IMR-90 (cell line): ENCODE measurements at regions not wholly inside any gene's neighbourhood (a gene's known extent, or its start where the extent isn't known, plus 50 kb on each side); places are given as distances from the start of the nearest gene placed in this dataset.

Experiments used
- ATAC-seq: fragments of 200-7000 bp; cut with Tn5 transposase; 2 replicates; pipeline ENCODE4 v1.9.1; 2020; ENCODE audit warnings: low read depth, mild to moderate bottlenecking, moderate library complexity
- BruUV-seq: library from RNA; stranded (reverse); fragments of 400-500 nt; replicated peaks from 2 replicates; lab custom pipeline; 2021; lab: Mats Ljungman, UMichigan
- CTCF ChIA-PET: fragments of 300-600 bp; formaldehyde crosslinking; extraction: SDS; loops from one replicate; lab custom pipeline; 2021; ENCODE audit warnings: antibody characterized with exemption; lab: Yijun Ruan, JAX
- POLR2A ChIA-PET: fragments of 300-600 bp; sonication (Branson Sonifier 250); formaldehyde crosslinking; loops from one replicate; lab custom pipeline; 2022; ENCODE audit warnings: antibody characterized with exemption; ENCODE audit not compliant: unreplicated experiment; lab: Charles Lee
- DNase-seq: peaks from one replicate; pipeline ENCODE4 v3.0.0; 2013
- H2AFZ ChIP-seq: replicated peaks from 2 replicates; pipeline ENCODE3; 2013; ENCODE audit warnings: low read length, mild to moderate bottlenecking; ENCODE audit not compliant: poor library complexity
- H2AK5ac ChIP-seq: 2 replicates; pipeline ENCODE4 v1.6.1; 2013; ENCODE audit warnings: low read depth, low read length, inconsistent platforms
- H2AK9ac ChIP-seq: replicated peaks from 2 replicates; pipeline ENCODE3; 2013; ENCODE audit warnings: mild to moderate bottlenecking, low read depth, low read length, moderate library complexity; ENCODE audit not compliant: poor library complexity
- H2BK120ac ChIP-seq: 2 replicates; pipeline ENCODE4 v1.6.1; 2013; ENCODE audit warnings: low read depth, low read length, inconsistent platforms
- H2BK15ac ChIP-seq: 3 replicates; pipeline ENCODE4 v1.6.1; 2013; ENCODE audit warnings: low read depth, low read length, inconsistent platforms
- H2BK20ac ChIP-seq: 2 replicates; pipeline ENCODE4 v1.6.1; 2013; ENCODE audit warnings: low read depth, mild to moderate bottlenecking, inconsistent platforms, low read length, moderate library complexity
- H2BK5ac ChIP-seq: 2 replicates; pipeline ENCODE4 v1.6.1; 2013; ENCODE audit warnings: mild to moderate bottlenecking, low read depth, low read length, inconsistent platforms; ENCODE audit not compliant: poor library complexity, severe bottlenecking
- H3K14ac ChIP-seq: replicated peaks from 2 replicates; pipeline ENCODE4 v1.6.1; 2013; ENCODE audit warnings: low read depth, low read length, inconsistent platforms
- H3K18ac ChIP-seq: 2 replicates; pipeline ENCODE4 v1.6.1; 2013; ENCODE audit warnings: low read depth, low read length, control low read depth
- H3K23ac ChIP-seq: 2 replicates; pipeline ENCODE4 v1.6.1; 2013; ENCODE audit warnings: low read depth, low read length, inconsistent platforms
- H3K27ac ChIP-seq: 2 replicates; pipeline ENCODE4 v1.5.1; 2013; ENCODE audit warnings: mild to moderate bottlenecking, control low read depth, low read length; ENCODE audit not compliant: insufficient read depth
- H3K27me3 ChIP-seq: 2 replicates; pipeline ENCODE4 v1.6.1; 2013; ENCODE audit warnings: low read length; ENCODE audit not compliant: control insufficient read depth, insufficient read depth
- H3K36me3 ChIP-seq: 2 replicates; pipeline ENCODE4 v1.6.1; 2013; ENCODE audit warnings: low read length, mixed read lengths; ENCODE audit not compliant: control insufficient read depth, insufficient read depth
- H3K4ac ChIP-seq: 2 replicates; pipeline ENCODE4 v1.6.1; 2013; ENCODE audit warnings: low read depth, low read length, inconsistent platforms
- H3K4me1 ChIP-seq: 2 replicates; pipeline ENCODE4 v1.6.1; 2013; ENCODE audit warnings: low read length, mixed read lengths; ENCODE audit not compliant: control insufficient read depth, insufficient read depth
- H3K4me2 ChIP-seq: 2 replicates; pipeline ENCODE4 v1.6.1; 2013; ENCODE audit warnings: low read depth, mild to moderate bottlenecking, control low read depth, low read length, moderate library complexity
- H3K4me3 ChIP-seq: 2 replicates; pipeline ENCODE4 v1.5.1; 2013; ENCODE audit warnings: low read depth, mild to moderate bottlenecking, control low read depth, low read length, moderate library complexity; ENCODE audit not compliant: insufficient read depth
- H3K56ac ChIP-seq: 2 replicates; pipeline ENCODE4 v1.6.1; 2013; ENCODE audit warnings: low read length, inconsistent platforms; ENCODE audit not compliant: insufficient read depth; ENCODE audit errors: extremely low read depth
- H3K79me1 ChIP-seq, 2 experiments: 2 replicates each; pipeline ENCODE4 v1.6.1; 2013; ENCODE audit warnings: low read length in 2 of 2, inconsistent platforms in 1 of 2, low read depth in 1 of 2
- H3K9ac ChIP-seq: 2 replicates; pipeline ENCODE4 v1.6.1; 2013; ENCODE audit warnings: low read depth, low read length, control low read depth
- H3K9me1 ChIP-seq: 2 replicates; pipeline ENCODE4 v1.6.1; 2013; ENCODE audit warnings: low read length, inconsistent platforms; ENCODE audit not compliant: insufficient read depth
- H3K9me3 ChIP-seq: 2 replicates; pipeline ENCODE4 v1.6.1; 2013; ENCODE audit warnings: low read length; ENCODE audit not compliant: control insufficient read depth, insufficient read depth
- H4K20me1 ChIP-seq: 2 replicates; pipeline ENCODE4 v1.6.1; 2013; ENCODE audit warnings: low read length, inconsistent platforms; ENCODE audit not compliant: insufficient read depth
- H4K5ac ChIP-seq: 2 replicates; pipeline ENCODE4 v1.6.1; 2013; ENCODE audit warnings: mild to moderate bottlenecking, low read depth, low read length, control low read depth
- H4K8ac ChIP-seq, 2 experiments: 2 replicates each; pipeline ENCODE4 v1.6.1; 2013; ENCODE audit warnings: low read depth in 2 of 2, low read length in 2 of 2, control low read depth in 1 of 2, inconsistent platforms in 1 of 2
- H4K91ac ChIP-seq: 2 replicates; pipeline ENCODE4 v1.6.1; 2013; ENCODE audit warnings: low read depth, low read length, inconsistent platforms; ENCODE audit not compliant: insufficient read depth
- BHLHE40 ChIP-seq: fragments of 150-350 bp; IDR thresholded peaks from 2 replicates; pipeline ENCODE4 v1.6.1; 2016; ENCODE audit warnings: mild to moderate bottlenecking, low read depth, low read length
- CEBPB ChIP-seq: IDR thresholded peaks from 2 replicates; pipeline ENCODE4 v1.6.1; 2012; ENCODE audit warnings: low read depth, low read length, improper control_type of control experiment
- CHD1 ChIP-seq: IDR thresholded peaks from 2 replicates; pipeline ENCODE4 v1.6.1; 2012; ENCODE audit warnings: low read depth, low read length, improper control_type of control experiment
- CTCF ChIP-seq: conservative IDR thresholded peaks from 2 replicates; pipeline ENCODE4 v1.5.1; 2012; ENCODE audit warnings: mild to moderate bottlenecking, low read depth, low read length, improper control_type of control experiment
- ELK1 ChIP-seq: fragments of 150-350 bp; IDR thresholded peaks from 2 replicates; pipeline ENCODE4 v1.6.1; 2016; ENCODE audit warnings: low read depth, mild to moderate bottlenecking, low read length, moderate library complexity, borderline replicate concordance
- FOS ChIP-seq: fragments of 150-350 bp; IDR thresholded peaks from 2 replicates; pipeline ENCODE4 v1.6.1; 2016; ENCODE audit warnings: low read depth, low read length
- MAFK ChIP-seq: IDR thresholded peaks from 2 replicates; pipeline ENCODE4 v1.6.1; 2012; ENCODE audit warnings: low read depth, low read length, improper control_type of control experiment
- MAZ ChIP-seq: IDR thresholded peaks from 2 replicates; pipeline ENCODE4 v1.6.1; 2012; ENCODE audit warnings: low read depth, mild to moderate bottlenecking, low read length, improper control_type of control experiment, moderate library complexity, borderline replicate concordance
- MXI1 ChIP-seq: IDR thresholded peaks from 2 replicates; pipeline ENCODE4 v1.6.1; 2012; ENCODE audit warnings: low read depth, mild to moderate bottlenecking, low read length, moderate library complexity, borderline replicate concordance
- NFE2L2 ChIP-seq: fragments of 150-350 bp; IDR thresholded peaks from 2 replicates; pipeline ENCODE4 v1.6.1; 2016; ENCODE audit warnings: low read depth, mild to moderate bottlenecking, low read length
- POLR2A ChIP-seq: IDR thresholded peaks from 2 replicates; pipeline ENCODE4 v1.6.1; 2012; ENCODE audit warnings: mild to moderate bottlenecking, low read depth, low read length
- RAD21 ChIP-seq: IDR thresholded peaks from 2 replicates; pipeline ENCODE4 v1.6.1; 2012; ENCODE audit warnings: low read length, improper control_type of control experiment
- RCOR1 ChIP-seq: IDR thresholded peaks from 2 replicates; pipeline ENCODE4 v1.6.1; 2012; ENCODE audit warnings: mild to moderate bottlenecking, low read length, improper control_type of control experiment; ENCODE audit not compliant: insufficient replicate concordance
- RFX5 ChIP-seq: IDR thresholded peaks from 2 replicates; pipeline ENCODE4 v1.8.0; 2012; ENCODE audit warnings: low read depth, mild to moderate bottlenecking, low read length, moderate library complexity
- SMC3 ChIP-seq: fragments of 150-350 bp; IDR thresholded peaks from 2 replicates; pipeline ENCODE4 v1.6.1; 2016; ENCODE audit warnings: low read depth, mild to moderate bottlenecking, antibody characterized with exemption, low read length, moderate library complexity
- USF2 ChIP-seq: fragments of 150-350 bp; IDR thresholded peaks from 2 replicates; pipeline ENCODE4 v1.6.1; 2017; ENCODE audit warnings: mild to moderate bottlenecking, antibody characterized with exemption, low read length, low read depth
- WGBS, 2 experiments: methylation state at CpG; one replicate each; pipeline versions ENCODE4 v1.1.5 to v1.1.7; 2013; ENCODE audit warnings: missing lambda C conversion rate in 2 of 2; ENCODE audit not compliant: insufficient read length in 1 of 2; ENCODE audit errors: extremely low coverage in 2 of 2; 5-methylcytosine and 5-hydroxymethylcytosine counted together
- dilution Hi-C: fragments of 300-500 bp; cut with HindIII; formaldehyde crosslinking; loops from one replicate; pipeline ENCODE4 v1.14.3; 2018; ENCODE audit warnings: low sequenced_read_pairs; ENCODE audit not compliant: unreplicated experiment
- in situ Hi-C: fragments of 300-500 bp; cut with MboI; formaldehyde crosslinking; loops from 3 replicates; pipeline ENCODE4 v1.14.3; 2019; ENCODE audit warnings: low sequenced_read_pairs, inconsistent platforms, mixed read lengths
- intact Hi-C: fragments of 100-400 bp; cut with micrococcal nuclease; formaldehyde crosslinking; loops from 2 replicates; pipeline ENCODE4 v1.10.0; 2022

GRCh38 chr18:32595832-32596231, 125.2 kb upstream of the GAREM1 start:
- WGBS, 2 experiments = no CpG with 5 or more reads among the region's 3 CpGs
- Histone ChIP-seq H3K79me1 (no peaks in the 10 kb centered on the region), H4K5ac (no peak overlapping the region), H3K9me1 (no peaks in the 10 kb centered on the region), H3K14ac (no peak overlapping the region), H3K9me3 (no peaks in the 10 kb centered on the region), H3K23ac (no peak overlapping the region), H2AK9ac (no peak overlapping the region), H3K9ac (no peak overlapping the region), H4K91ac (no peak overlapping the region), H2BK120ac (no peak overlapping the region), H3K18ac (no peak overlapping the region), H4K8ac (no peak overlapping the region), H3K4me3 (no peak overlapping the region), H3K27me3 (no peaks in the 10 kb centered on the region), H2BK20ac (no peak overlapping the region), H3K56ac (no peak overlapping the region), H3K36me3 (no peaks in the 10 kb centered on the region), H3K4me1 (no peaks in the 10 kb centered on the region), H2AFZ (no peak overlapping the region), H3K4ac (no peak overlapping the region), H2BK15ac (no peak overlapping the region), H3K27ac (no peak overlapping the region), H3K4me2 (no peak overlapping the region), H4K20me1 (no peaks in the 10 kb centered on the region), H2BK5ac (no peak overlapping the region), H2AK5ac (no peak overlapping the region)
- ChIA-PET POLR2A (no interaction called here), CTCF (no interaction called here)
- in situ Hi-C loops (no loop called here), intact Hi-C loops (no loop called here), dilution Hi-C loops (no loop called here)
- DNase-seq (no peak), ATAC-seq (no peak)
- no peak for TF ChIP-seq RFX5
- TF ChIP-seq ELK1 = no peak
- no peak for TF ChIP-seq MAZ
- TF ChIP-seq FOS = no peak
- TF ChIP-seq USF2 = no peak
- TF ChIP-seq RCOR1 = no peak
- TF ChIP-seq MAFK = no peak
- no peak for TF ChIP-seq POLR2A
- no peak for TF ChIP-seq MXI1
- TF ChIP-seq CTCF = no peak
- no peak for TF ChIP-seq SMC3
- TF ChIP-seq CEBPB = no peak
- no peak for TF ChIP-seq CHD1
- TF ChIP-seq NFE2L2 = no peak
- no peak for TF ChIP-seq RAD21
- no peak for TF ChIP-seq BHLHE40
- BruUV-seq = no TSS peak
